ENCODE measurements at regions not wholly inside any gene's neighbourhood (a gene's known extent, or its start where the extent isn't known, plus 50 kb on each side); places are given as distances from the start of the nearest gene placed in this dataset.

- Histone ChIP-seq H3K36me3 (ENCODE audit: insufficient read depth, low read length) (no peaks in the 10 kb centered on the region), H3K4me3 (no peak overlapping the region), H3K27ac (no peak overlapping the region), H3K9me3 (ENCODE audit: low read depth, low read length) (no peaks in the 10 kb centered on the region), H3K9ac (ENCODE audit: insufficient read length) (no peak overlapping the region)
- no peak for DNase-seq (ENCODE audit: low read depth, low spot score)
- TF ChIP-seq POLR2AphosphoS5 (IDR thresholded peaks at IDR 0.05; ENCODE audit: borderline replicate concordance, low read depth, low read length) (no peak), EZH2 (IDR thresholded peaks at IDR 0.05) (no peak), FOXP2 (optimal IDR thresholded peaks at IDR 0.05; ENCODE audit: control extremely low read depth, extremely low read length, insufficient read depth) (no peak)
Observed at GRCh38 chr1:22271847-22272801, 129.2 kb upstream of the WNT4 start.

DNA sequence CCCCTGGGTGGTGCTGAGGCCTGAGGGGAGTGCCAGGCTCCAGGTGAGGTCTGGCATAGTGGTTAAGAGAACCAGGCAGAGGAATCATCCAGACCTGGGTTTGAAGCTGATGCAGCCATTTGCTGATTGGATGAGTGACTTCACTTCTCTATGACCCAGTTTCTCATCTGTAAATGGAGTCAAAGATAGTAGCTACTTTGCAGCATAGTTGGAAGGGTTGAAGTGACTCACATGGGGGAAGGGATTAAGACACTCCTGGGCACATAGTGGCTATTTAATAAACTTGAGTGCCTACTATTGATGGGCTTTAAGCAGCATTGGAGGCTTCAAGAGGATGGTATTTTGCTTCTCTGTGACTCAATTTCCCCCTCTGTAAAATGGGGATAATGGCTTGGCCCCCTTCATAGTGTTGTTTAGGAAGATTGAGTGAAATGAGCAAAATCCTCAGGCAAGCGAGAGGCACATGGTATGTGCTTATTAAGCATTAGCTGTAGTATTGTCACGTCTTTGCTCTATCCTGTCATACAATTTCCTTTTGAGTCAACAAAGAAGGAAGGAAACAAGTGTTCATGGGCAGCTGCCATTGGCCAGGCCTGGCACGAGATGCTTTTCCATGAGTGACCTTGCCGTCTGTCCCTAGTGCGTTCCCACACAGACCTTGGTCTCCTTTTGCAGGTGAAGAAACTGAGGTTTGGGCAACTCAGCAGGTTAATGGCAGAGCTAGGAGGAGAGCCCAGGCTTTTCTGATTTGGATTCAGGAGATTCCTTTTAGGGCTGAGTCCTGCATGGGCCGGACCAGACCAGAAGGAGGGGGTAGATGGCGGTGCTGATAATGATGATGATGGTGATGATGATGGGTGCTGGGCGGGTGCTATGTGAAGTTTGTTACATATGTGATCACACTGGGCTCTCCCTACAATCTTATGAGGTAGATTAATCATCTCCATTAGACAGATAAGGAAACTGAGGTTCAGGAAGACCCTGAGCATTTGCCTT is 131.1 kb upstream of the WNT4 start:
- H3K4me3 ChIP-seq, result no peak overlapping the region
- no peaks in the 10 kb centered on the region for H3K9me3 ChIP-seq (ENCODE audit: low read depth, low read length)
- TF ChIP-seq EZH2 (IDR thresholded peaks at IDR 0.05), result no peak
- TF ChIP-seq FOXP2 (optimal IDR thresholded peaks at IDR 0.05; ENCODE audit: control extremely low read depth, extremely low read length, insufficient read depth), result no peak
- H3K36me3 ChIP-seq (ENCODE audit: insufficient read depth, low read length), result no peaks in the 10 kb centered on the region
- no peak overlapping the region for H3K9ac ChIP-seq (ENCODE audit: insufficient read length)
- no peak overlapping the region for H3K27ac ChIP-seq
- DNase-seq (ENCODE audit: low read depth, low spot score), result no peak

DNA sequence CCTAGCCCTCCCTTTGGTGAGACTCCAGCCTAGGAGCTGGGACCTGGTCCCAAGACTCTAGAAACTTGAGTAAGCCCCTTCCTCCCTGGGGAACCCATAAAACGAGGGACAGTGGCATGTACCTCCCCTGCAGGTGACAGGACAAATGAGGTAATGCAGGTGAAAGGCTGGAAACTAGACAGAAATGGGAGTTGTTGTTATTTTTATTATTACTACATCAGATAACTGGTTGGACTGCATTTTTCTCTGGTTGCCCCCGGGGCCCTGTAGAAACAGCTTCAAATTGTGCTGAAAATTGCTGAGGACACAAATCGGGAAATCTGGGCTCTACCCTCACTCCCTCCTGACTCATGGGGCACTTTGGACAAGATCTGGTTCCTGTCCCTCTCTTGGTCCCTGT is 132.3 kb upstream of the WNT4 start:
- Histone ChIP-seq H3K9ac (ENCODE audit: insufficient read length) (no peak overlapping the region), H3K9me3 (ENCODE audit: low read depth, low read length) (no peaks in the 10 kb centered on the region), H3K27ac (no peak overlapping the region), H3K4me3 (no peak overlapping the region), H3K36me3 (ENCODE audit: insufficient read depth, low read length) (no peaks in the 10 kb centered on the region)
- no peak for DNase-seq (ENCODE audit: low read depth, low spot score)
- TF ChIP-seq FOXP2 (optimal IDR thresholded peaks at IDR 0.05; ENCODE audit: control extremely low read depth, extremely low read length, insufficient read depth), result no peak
- TF ChIP-seq POLR2AphosphoS5 (IDR thresholded peaks at IDR 0.05; ENCODE audit: borderline replicate concordance, low read depth, low read length), result no peak
- TF ChIP-seq EZH2 (IDR thresholded peaks at IDR 0.05), result no peak

GRCh38 chr1:22275626-22276395 is 132.9 kb upstream of the WNT4 start:
- no peaks in the 10 kb centered on the region for H3K9me3 ChIP-seq (ENCODE audit: low read depth, low read length)
- no peak for DNase-seq (ENCODE audit: low read depth, low spot score)
- no peak overlapping the region for H3K27ac ChIP-seq

GRCh38 chr1:22276396-22276748 is 133.5 kb upstream of the WNT4 start:
- TF ChIP-seq FOXP2 (optimal IDR thresholded peaks at IDR 0.05; ENCODE audit: control extremely low read depth, extremely low read length, insufficient read depth) (no peak), EZH2 (IDR thresholded peaks at IDR 0.05) (no peak), POLR2AphosphoS5 (IDR thresholded peaks at IDR 0.05; ENCODE audit: borderline replicate concordance, low read depth, low read length) (no peak)
- Histone ChIP-seq H3K36me3 (ENCODE audit: insufficient read depth, low read length) (no peaks in the 10 kb centered on the region), H3K4me3 (no peak overlapping the region), H3K9ac (ENCODE audit: insufficient read length) (no peak overlapping the region), H3K27ac (no peak overlapping the region), H3K9me3 (ENCODE audit: low read depth, low read length) (no peaks in the 10 kb centered on the region)
- DNase-seq (ENCODE audit: low read depth, low spot score), result no peak

More at GRCh38 chr1:22275626-22276395, 132.9 kb upstream of the WNT4 start:
- H3K36me3 ChIP-seq (ENCODE audit: insufficient read depth, low read length), result no peaks in the 10 kb centered on the region
- H3K9ac ChIP-seq (ENCODE audit: insufficient read length), result no peak overlapping the region
- H3K4me3 ChIP-seq, result no peak overlapping the region
- TF ChIP-seq EZH2 (IDR thresholded peaks at IDR 0.05), result no peak
- no peak for TF ChIP-seq POLR2AphosphoS5 (IDR thresholded peaks at IDR 0.05; ENCODE audit: borderline replicate concordance, low read depth, low read length)
- TF ChIP-seq FOXP2 (optimal IDR thresholded peaks at IDR 0.05; ENCODE audit: control extremely low read depth, extremely low read length, insufficient read depth), result no peak

DNA sequence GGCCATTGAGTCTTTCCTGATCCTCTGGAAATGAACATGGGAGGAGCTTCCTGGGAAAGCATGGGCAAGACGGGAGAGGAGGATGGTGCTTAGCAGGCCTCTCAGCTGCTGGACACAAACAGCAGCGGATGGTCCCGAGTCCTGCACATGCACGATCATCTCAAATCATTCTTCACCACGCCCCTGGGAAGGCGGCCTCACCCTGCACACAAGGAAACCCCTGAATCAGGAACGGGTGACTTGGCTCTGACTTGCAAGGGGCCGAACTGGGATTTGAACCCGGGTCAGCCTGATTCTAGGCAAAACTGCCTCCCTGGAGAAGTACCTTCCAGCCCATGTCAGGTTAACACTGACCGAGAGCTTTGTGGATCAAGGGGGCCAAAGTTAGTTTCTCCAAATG is 134.8 kb upstream of the WNT4 start:
- TF ChIP-seq EZH2 (IDR thresholded peaks at IDR 0.05) (no peak), FOXP2 (optimal IDR thresholded peaks at IDR 0.05; ENCODE audit: control extremely low read depth, extremely low read length, insufficient read depth) (no peak), POLR2AphosphoS5 (IDR thresholded peaks at IDR 0.05; ENCODE audit: borderline replicate concordance, low read depth, low read length) (no peak)
- DNase-seq (ENCODE audit: low read depth, low spot score), result no peak
- H3K36me3 ChIP-seq (ENCODE audit: insufficient read depth, low read length), result no peaks in the 10 kb centered on the region
- H3K27ac ChIP-seq, result no peak overlapping the region
- no peaks in the 10 kb centered on the region for H3K9me3 ChIP-seq (ENCODE audit: low read depth, low read length)
- H3K4me3 ChIP-seq, result no peak overlapping the region
- no peak overlapping the region for H3K9ac ChIP-seq (ENCODE audit: insufficient read length)

DNA sequence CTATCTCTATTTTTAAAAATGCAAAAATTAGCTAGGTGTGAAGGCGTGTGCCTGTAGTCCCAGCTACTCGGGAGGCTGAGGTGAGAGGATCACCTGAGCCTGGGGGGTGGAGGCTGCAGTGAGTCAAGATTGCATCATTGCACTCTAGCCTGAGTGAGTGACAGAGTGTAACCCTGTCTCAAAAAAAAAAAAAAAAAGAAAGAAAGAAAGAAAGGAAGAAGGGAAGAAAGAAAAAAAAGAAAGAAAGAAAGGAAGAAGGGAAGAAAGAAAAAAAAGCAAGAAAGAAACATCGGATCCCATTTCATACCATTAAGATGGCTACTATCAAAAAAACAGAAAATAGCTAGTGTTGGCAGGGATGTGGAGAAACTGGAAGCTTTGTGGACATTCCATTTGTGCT is 136.8 kb upstream of the WNT4 start:
- TF ChIP-seq POLR2AphosphoS5 (IDR thresholded peaks at IDR 0.05; ENCODE audit: borderline replicate concordance, low read depth, low read length) (no peak), FOXP2 (optimal IDR thresholded peaks at IDR 0.05; ENCODE audit: control extremely low read depth, extremely low read length, insufficient read depth) (no peak), EZH2 (IDR thresholded peaks at IDR 0.05) (no peak)
- no peak for DNase-seq (ENCODE audit: low read depth, low spot score)
- Histone ChIP-seq H3K9me3 (ENCODE audit: low read depth, low read length) (no peaks in the 10 kb centered on the region), H3K9ac (ENCODE audit: insufficient read length) (no peak overlapping the region), H3K4me3 (no peak overlapping the region), H3K36me3 (ENCODE audit: insufficient read depth, low read length) (no peaks in the 10 kb centered on the region), H3K27ac (no peak overlapping the region)
